ENCODE measurements at regions not wholly inside any gene's neighbourhood (a gene's known extent, or its start where the extent isn't known, plus 50 kb on each side); places are given as distances from the start of the nearest gene placed in this dataset.
"Not testable (repeated sequence)": the region's sequence is repeated elsewhere in the genome, so short reads cannot be mapped to it uniquely, and the experiment has no call there.

- Mint-ChIP-seq H3K4me3 (ENCODE audit: unreplicated experiment) (no peak overlapping the region), H3K9me3 (ENCODE audit: unreplicated experiment) (no peaks in the 10 kb centered on the region), H3K4me1 (ENCODE audit: unreplicated experiment) (no peaks in the 10 kb centered on the region), H3K36me3 (ENCODE audit: unreplicated experiment) (no peaks in the 10 kb centered on the region), H3K27ac (ENCODE audit: unreplicated experiment) (no peak overlapping the region), H3K27me3 (ENCODE audit: unreplicated experiment) (peaks cover 15% of the 10 kb centered on the region)
- peak; percentile 76 for DNase-seq (ENCODE audit: extremely low spot score, unreplicated experiment)
- no peak for TF ChIP-seq CTCF (IDR thresholded peaks at IDR 0.05)
Observed at GRCh38 chr17:16872351-16873173, 99.4 kb downstream of the TNFRSF13B start.

GRCh38 chr17:16871446-16872190 is 100.3 kb downstream of the TNFRSF13B start:
- H3K27ac Mint-ChIP-seq (ENCODE audit: unreplicated experiment); H3K36me3 Mint-ChIP-seq (ENCODE audit: unreplicated experiment); H3K4me1 Mint-ChIP-seq (ENCODE audit: unreplicated experiment); H3K9me3 Mint-ChIP-seq (ENCODE audit: unreplicated experiment); H3K4me3 Mint-ChIP-seq (ENCODE audit: unreplicated experiment); H3K27me3 Mint-ChIP-seq (ENCODE audit: unreplicated experiment): not testable (repeated sequence)
- peak; percentile 76 for DNase-seq (ENCODE audit: extremely low spot score, unreplicated experiment)

DNA sequence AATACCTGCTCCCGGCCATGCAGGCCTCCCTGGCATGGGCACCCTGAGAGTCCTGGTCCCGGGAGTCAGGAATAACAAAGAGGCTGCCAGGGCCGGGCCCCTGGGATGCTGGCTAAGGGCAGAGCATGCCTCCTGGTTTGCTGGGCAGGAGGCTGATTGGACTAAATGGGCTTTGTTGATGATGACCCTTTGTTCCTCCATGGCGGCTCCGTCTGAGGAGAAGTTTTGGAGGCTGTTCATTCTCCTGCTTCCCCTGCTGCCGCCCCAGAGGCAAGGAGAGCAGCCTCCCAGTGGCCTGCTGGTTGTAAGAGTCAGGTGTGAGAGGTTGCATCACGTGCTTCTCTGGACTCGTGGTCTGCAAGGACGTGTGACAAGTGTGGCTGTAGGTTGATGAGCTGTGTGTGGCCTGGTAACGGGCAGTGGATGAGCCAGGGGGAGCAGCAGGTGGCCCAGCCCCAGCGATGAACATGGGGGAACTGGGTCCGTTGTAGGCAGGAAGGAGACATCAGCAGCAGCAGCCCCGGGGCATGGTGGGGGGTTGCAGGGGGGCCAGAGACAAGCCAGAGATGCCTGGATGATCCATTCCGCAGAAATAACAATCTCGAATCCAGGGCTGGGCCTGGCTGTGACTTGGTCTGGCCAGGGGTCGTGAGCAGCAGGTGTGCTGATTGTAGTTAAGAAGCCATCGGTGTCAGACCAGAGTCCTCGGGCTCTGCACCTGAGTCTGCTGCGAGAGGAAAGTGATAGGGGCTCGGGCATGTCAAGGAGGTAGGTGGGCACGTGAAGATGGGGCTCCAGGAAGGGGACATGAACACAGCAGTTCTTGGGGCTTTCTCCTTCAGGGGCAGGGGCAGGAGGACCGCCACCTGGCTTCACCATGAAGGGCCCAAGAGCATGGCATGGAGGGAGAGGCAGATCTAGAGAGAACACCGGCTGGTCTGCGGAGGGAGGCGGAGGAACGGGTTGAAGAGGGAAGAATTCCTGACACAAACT is 101.4 kb downstream of the TNFRSF13B start:
- peak; percentile 79 for DNase-seq (ENCODE audit: extremely low spot score, unreplicated experiment)
- TF ChIP-seq CTCF (IDR thresholded peaks at IDR 0.05): no peak
- no peaks in the 10 kb centered on the region for H3K4me1 Mint-ChIP-seq (ENCODE audit: unreplicated experiment)
- no peak overlapping the region for H3K4me3 Mint-ChIP-seq (ENCODE audit: unreplicated experiment)
- peaks cover 8% of the 10 kb centered on the region for H3K27me3 Mint-ChIP-seq (ENCODE audit: unreplicated experiment)
- no peaks in the 10 kb centered on the region for H3K9me3 Mint-ChIP-seq (ENCODE audit: unreplicated experiment)
- no peak overlapping the region for H3K27ac Mint-ChIP-seq (ENCODE audit: unreplicated experiment)
- no peaks in the 10 kb centered on the region for H3K36me3 Mint-ChIP-seq (ENCODE audit: unreplicated experiment)

GRCh38 chr17:16869531-16870252 is 102.2 kb downstream of the TNFRSF13B start:
- not testable (repeated sequence) for H3K4me3 Mint-ChIP-seq (ENCODE audit: unreplicated experiment); H3K4me1 Mint-ChIP-seq (ENCODE audit: unreplicated experiment); H3K36me3 Mint-ChIP-seq (ENCODE audit: unreplicated experiment); H3K27me3 Mint-ChIP-seq (ENCODE audit: unreplicated experiment); H3K27ac Mint-ChIP-seq (ENCODE audit: unreplicated experiment); H3K9me3 Mint-ChIP-seq (ENCODE audit: unreplicated experiment)
- DNase-seq (ENCODE audit: extremely low spot score, unreplicated experiment): peak; percentile 60

GRCh38 chr17:16868616-16869015 is 103.3 kb downstream of the TNFRSF13B start:
- not testable (repeated sequence) for DNase-seq (ENCODE audit: extremely low spot score, unreplicated experiment); H3K36me3 Mint-ChIP-seq (ENCODE audit: unreplicated experiment); H3K4me3 Mint-ChIP-seq (ENCODE audit: unreplicated experiment); H3K27ac Mint-ChIP-seq (ENCODE audit: unreplicated experiment); H3K4me1 Mint-ChIP-seq (ENCODE audit: unreplicated experiment); H3K9me3 Mint-ChIP-seq (ENCODE audit: unreplicated experiment); H3K27me3 Mint-ChIP-seq (ENCODE audit: unreplicated experiment)

- not testable (repeated sequence) for H3K9me3 Mint-ChIP-seq (ENCODE audit: unreplicated experiment); H3K4me1 Mint-ChIP-seq (ENCODE audit: unreplicated experiment); H3K27ac Mint-ChIP-seq (ENCODE audit: unreplicated experiment); H3K36me3 Mint-ChIP-seq (ENCODE audit: unreplicated experiment); DNase-seq (ENCODE audit: extremely low spot score, unreplicated experiment); H3K4me3 Mint-ChIP-seq (ENCODE audit: unreplicated experiment)
- H3K27me3 Mint-ChIP-seq (ENCODE audit: unreplicated experiment): peaks cover 12% of the 10 kb centered on the region
Observed at GRCh38 chr17:16867545-16867944, 104.4 kb downstream of the TNFRSF13B start.

DNA sequence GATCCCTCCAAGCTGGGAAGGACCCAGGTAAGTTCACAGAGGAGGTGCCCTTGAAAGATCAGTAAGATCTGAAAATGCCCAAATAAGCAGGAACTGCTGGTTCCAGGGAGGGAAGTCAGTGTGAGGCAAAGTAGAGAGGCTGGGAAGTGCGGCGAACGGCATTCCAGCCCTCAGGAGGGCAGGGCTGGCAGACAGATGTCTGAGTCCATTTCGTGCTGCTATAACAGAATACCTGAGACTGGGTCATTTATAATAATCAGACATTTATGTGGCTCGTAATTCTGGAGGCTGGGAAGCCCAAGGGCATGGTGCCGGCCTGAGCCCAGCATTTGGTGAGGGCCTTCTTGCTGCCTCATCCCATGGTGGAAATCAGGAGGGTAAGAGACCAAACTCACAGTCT is 105.1 kb downstream of the TNFRSF13B start:
- H3K27ac Mint-ChIP-seq (ENCODE audit: unreplicated experiment); H3K4me1 Mint-ChIP-seq (ENCODE audit: unreplicated experiment); H3K4me3 Mint-ChIP-seq (ENCODE audit: unreplicated experiment); H3K36me3 Mint-ChIP-seq (ENCODE audit: unreplicated experiment); DNase-seq (ENCODE audit: extremely low spot score, unreplicated experiment); H3K9me3 Mint-ChIP-seq (ENCODE audit: unreplicated experiment): not testable (repeated sequence)
- peaks cover 12% of the 10 kb centered on the region for H3K27me3 Mint-ChIP-seq (ENCODE audit: unreplicated experiment)
